GM23338 (cell line): ENCODE measurements at regions not wholly inside any gene's neighbourhood (a gene's known extent, or its start where the extent isn't known, plus 50 kb on each side); places are given as distances from the start of the nearest gene placed in this dataset.
"Not testable (repeated sequence)": the region's sequence is repeated elsewhere in the genome, so short reads cannot be mapped to it uniquely, and the experiment has no call there.

Source experiments
- ATAC-seq: fragments of 200-7000 bp; cut with Tn5 transposase; 3 replicates; pipeline ENCODE4 v1.9.1; 2020
- DNase-seq: peaks from one replicate; pipeline ENCODE4 v3.0.0-alpha.2; 2015; ENCODE audit warnings: low spot score
- H2AFZ ChIP-seq: fragments of 200-600 bp; sonication (generic); 2 replicates; pipeline ENCODE4 v1.8.0; 2016; ENCODE audit warnings: antibody characterized with exemption, mild to moderate bottlenecking, moderate library complexity
- H3F3A ChIP-seq: fragments of 200-600 bp; sonication (generic); replicated peaks from 2 replicates; pipeline ENCODE4 v1.8.0; 2017; ENCODE audit warnings: antibody characterized with exemption, mixed run types, low read depth
- H3K27ac ChIP-seq: fragments of 200-600 bp; sonication (generic); 2 replicates; pipeline ENCODE4 v1.6.1; 2016; ENCODE audit warnings: low read depth
- H3K27me3 ChIP-seq: fragments of 200-600 bp; sonication (generic); 2 replicates; pipeline ENCODE4 v1.8.0; 2016; ENCODE audit warnings: mild to moderate bottlenecking, mixed run types, moderate library complexity; ENCODE audit not compliant: insufficient read depth
- H3K36me3 ChIP-seq: fragments of 200-600 bp; sonication (generic); 2 replicates; pipeline ENCODE4 v1.8.0; 2016; ENCODE audit warnings: mild to moderate bottlenecking; ENCODE audit not compliant: insufficient read depth
- H3K4me1 ChIP-seq: fragments of 200-600 bp; sonication (generic); 2 replicates; pipeline ENCODE4 v1.8.0; 2016; ENCODE audit warnings: mild to moderate bottlenecking, moderate library complexity; ENCODE audit not compliant: insufficient read depth
- H3K4me2 ChIP-seq: fragments of 200-600 bp; sonication (generic); 2 replicates; pipeline ENCODE4 v1.7.1; 2017; ENCODE audit warnings: mixed run types
- H3K4me3 ChIP-seq: fragments of 200-600 bp; sonication (generic); 2 replicates; pipeline ENCODE4 v1.6.1; 2016; ENCODE audit warnings: mixed run types
- H3K79me2 ChIP-seq: fragments of 200-600 bp; sonication (generic); replicated peaks from 2 replicates; pipeline ENCODE4 v1.8.0; 2017; ENCODE audit warnings: mild to moderate bottlenecking; ENCODE audit not compliant: insufficient read depth
- H3K9me2 ChIP-seq: fragments of 200-600 bp; sonication (generic); 2 replicates; pipeline ENCODE4 v1.8.0; 2017; ENCODE audit not compliant: insufficient read depth
- H4K20me1 ChIP-seq: fragments of 200-600 bp; sonication (generic); replicated peaks from 2 replicates; pipeline ENCODE4 v1.8.0; 2017; ENCODE audit warnings: mild to moderate bottlenecking; ENCODE audit not compliant: insufficient read depth
- H3K27ac Mint-ChIP-seq: 2 replicates; pipeline ENCODE4 v1.8.0; 2020; ENCODE audit warnings: inconsistent platforms, mild to moderate bottlenecking, moderate library complexity, mixed read lengths
- H3K27me3 Mint-ChIP-seq: 3 replicates; pipeline ENCODE4 v1.8.0; 2022; ENCODE audit warnings: low read depth, mild to moderate bottlenecking, moderate library complexity, mixed read lengths, inconsistent platforms; ENCODE audit not compliant: insufficient read depth, poor library complexity
- H3K36me3 Mint-ChIP-seq: 3 replicates; pipeline ENCODE4 v1.8.0; 2021; ENCODE audit warnings: low read depth, mild to moderate bottlenecking, inconsistent platforms, moderate library complexity, mixed read lengths
- H3K4me1 Mint-ChIP-seq: 3 replicates; pipeline ENCODE4 v1.8.0; 2020; ENCODE audit warnings: mild to moderate bottlenecking, inconsistent platforms, mixed read lengths
- H3K4me3 Mint-ChIP-seq: 3 replicates; pipeline ENCODE4 v1.8.0; 2021; ENCODE audit warnings: moderate library complexity, mild to moderate bottlenecking, inconsistent platforms, mixed read lengths
- H3K9me3 Mint-ChIP-seq: 3 replicates; pipeline ENCODE4 v1.8.0; 2020; ENCODE audit warnings: moderate library complexity, mild to moderate bottlenecking, inconsistent platforms, mixed read lengths
- ETS1 ChIP-seq: IDR thresholded peaks from 2 replicates; pipeline ENCODE4 v1.6.1; 2016; ENCODE audit warnings: antibody characterized with exemption
- EZH2phosphoT487 ChIP-seq: fragments of 200-600 bp; sonication (generic); IDR thresholded peaks from one replicate; pipeline ENCODE4 v1.8.1; 2018; ENCODE audit warnings: antibody characterized with exemption; ENCODE audit not compliant: unreplicated experiment
- JUNB ChIP-seq: IDR thresholded peaks from one replicate; pipeline ENCODE4 v1.6.1; 2016; ENCODE audit warnings: antibody characterized with exemption; ENCODE audit not compliant: unreplicated experiment
- REST ChIP-seq: IDR thresholded peaks from one replicate; pipeline ENCODE4 v1.6.1; 2018; ENCODE audit warnings: antibody characterized with exemption; ENCODE audit not compliant: unreplicated experiment
- TF ChIP-seq, protein P1 (sequence below), 2 experiments: fragments of 200-600 bp in 1 of 2; sonication (generic) in 1 of 2; conservative IDR thresholded peaks; 2 replicates each; pipeline versions ENCODE4 v1.5.1 to v1.6.1; 2016 to 2017; ENCODE audit warnings: antibody characterized with exemption in 2 of 2, low read depth in 2 of 2, mild to moderate bottlenecking in 2 of 2, moderate library complexity in 1 of 2

- no peak for TF ChIP-seq ETS1
- TF ChIP-seq EZH2phosphoT487, result no peak
These were observed 327.5 kb upstream of the PHF14 start (continued) for GRCh38 chr7:10646194-10646593.

DNA sequence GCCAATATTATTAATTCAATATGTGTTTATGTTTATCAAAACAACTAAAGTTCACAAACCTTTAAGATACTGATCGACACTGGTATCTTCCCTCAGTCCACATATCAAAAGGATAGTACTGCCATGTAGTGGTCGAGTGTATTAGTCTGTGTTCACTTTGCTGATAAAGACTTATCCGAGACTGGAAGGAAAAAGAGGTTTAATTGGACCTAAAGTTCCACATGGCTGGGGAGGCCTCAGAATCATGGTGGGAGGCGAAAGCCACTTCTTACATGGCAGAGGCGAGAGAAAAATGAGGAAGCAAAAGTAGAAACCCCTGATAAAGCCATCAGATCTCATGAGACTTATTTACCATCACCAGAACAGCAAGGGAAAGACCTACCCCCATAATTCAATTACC lies 325.4 kb upstream of the PHF14 start:
- H3K27ac ChIP-seq, result no peak overlapping the region
- H2AFZ ChIP-seq, result no peak overlapping the region
- no peaks in the 10 kb centered on the region for H3K4me1 Mint-ChIP-seq
- H3K9me3 Mint-ChIP-seq, result no peaks in the 10 kb centered on the region
- no peak overlapping the region for H3K4me3 ChIP-seq
- H3K4me2 ChIP-seq, result no peak overlapping the region
- H3K4me1 ChIP-seq, result no peaks in the 10 kb centered on the region
- ATAC-seq, result no peak
- no peaks in the 10 kb centered on the region for H3K36me3 ChIP-seq
- DNase-seq, result no peak
- no peak overlapping the region for H3K4me3 Mint-ChIP-seq
- no peak overlapping the region for H3K27ac Mint-ChIP-seq
- no peaks in the 10 kb centered on the region for H3K9me2 ChIP-seq
- H3K27me3 Mint-ChIP-seq, result no peaks in the 10 kb centered on the region
- H3F3A ChIP-seq, result no peaks in the 10 kb centered on the region
- no peaks in the 10 kb centered on the region for H3K27me3 ChIP-seq
- no peak for TF ChIP-seq REST
- TF ChIP-seq JUNB, result no peak
- no peaks in the 10 kb centered on the region for H3K79me2 ChIP-seq
- H4K20me1 ChIP-seq, result no peaks in the 10 kb centered on the region
- no peaks in the 10 kb centered on the region for H3K36me3 Mint-ChIP-seq

DNA sequence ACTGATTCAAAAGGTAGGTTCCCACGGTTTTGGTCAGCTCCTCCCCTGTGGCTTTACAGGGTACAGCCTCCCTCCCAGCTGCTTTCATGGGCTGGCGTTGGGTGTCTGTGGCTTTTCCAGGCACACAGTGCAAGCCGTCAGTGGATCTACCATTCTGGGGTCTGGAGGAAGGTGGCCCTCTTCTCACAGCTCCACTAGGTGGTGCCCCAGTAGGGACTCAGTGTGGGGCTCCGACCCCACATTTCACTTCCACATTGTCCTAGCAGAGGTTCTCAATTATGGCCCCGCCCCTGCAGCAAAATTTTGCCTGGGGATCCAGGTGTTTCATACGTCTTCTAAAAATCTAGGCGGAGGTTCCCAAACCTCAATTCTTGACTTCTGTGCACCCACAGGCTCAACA lies 324.6 kb upstream of the PHF14 start:
- H3K27me3 ChIP-seq, H3K79me2 ChIP-seq, H3F3A ChIP-seq, H3K4me2 ChIP-seq, H3K36me3 ChIP-seq, ATAC-seq, H4K20me1 ChIP-seq, H3K27me3 Mint-ChIP-seq, H3K36me3 Mint-ChIP-seq, H3K4me3 Mint-ChIP-seq, H3K9me3 Mint-ChIP-seq, H3K4me3 ChIP-seq, H3K4me1 Mint-ChIP-seq, DNase-seq, H3K4me1 ChIP-seq, H3K9me2 ChIP-seq, H3K27ac Mint-ChIP-seq, H3K27ac ChIP-seq: not testable (repeated sequence)
- TF ChIP-seq, protein P1, sequence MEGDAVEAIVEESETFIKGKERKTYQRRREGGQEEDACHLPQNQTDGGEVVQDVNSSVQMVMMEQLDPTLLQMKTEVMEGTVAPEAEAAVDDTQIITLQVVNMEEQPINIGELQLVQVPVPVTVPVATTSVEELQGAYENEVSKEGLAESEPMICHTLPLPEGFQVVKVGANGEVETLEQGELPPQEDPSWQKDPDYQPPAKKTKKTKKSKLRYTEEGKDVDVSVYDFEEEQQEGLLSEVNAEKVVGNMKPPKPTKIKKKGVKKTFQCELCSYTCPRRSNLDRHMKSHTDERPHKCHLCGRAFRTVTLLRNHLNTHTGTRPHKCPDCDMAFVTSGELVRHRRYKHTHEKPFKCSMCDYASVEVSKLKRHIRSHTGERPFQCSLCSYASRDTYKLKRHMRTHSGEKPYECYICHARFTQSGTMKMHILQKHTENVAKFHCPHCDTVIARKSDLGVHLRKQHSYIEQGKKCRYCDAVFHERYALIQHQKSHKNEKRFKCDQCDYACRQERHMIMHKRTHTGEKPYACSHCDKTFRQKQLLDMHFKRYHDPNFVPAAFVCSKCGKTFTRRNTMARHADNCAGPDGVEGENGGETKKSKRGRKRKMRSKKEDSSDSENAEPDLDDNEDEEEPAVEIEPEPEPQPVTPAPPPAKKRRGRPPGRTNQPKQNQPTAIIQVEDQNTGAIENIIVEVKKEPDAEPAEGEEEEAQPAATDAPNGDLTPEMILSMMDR (conservative IDR thresholded peaks at IDR 0.05; ENCODE audit: low read depth in 2 of 2), result peak; percentile 22 to 49
- 0 out of 2 replicates have a peak overlapping the region, but pooled peaks have one; percentile 43 for H2AFZ ChIP-seq
